ENCODE measurements at regions not wholly inside any gene's neighbourhood (a gene's known extent, or its start where the extent isn't known, plus 50 kb on each side); places are given as distances from the start of the nearest gene placed in this dataset.

- TF ChIP-seq POLR2AphosphoS5 (IDR thresholded peaks at IDR 0.05) (no peak), CTCF (IDR thresholded peaks at IDR 0.05) (no peak), EP300 (IDR thresholded peaks at IDR 0.05) (no peak)
Observed at GRCh38 chr7:91771394-91771793, 109.1 kb downstream of the MTERF1 start.

All from suprapubic skin (tissue), 4 donors.